Activated CD8-positive, alpha-beta T cell treated with anti-CD3 and anti-CD28 coated beads for 36 hours (primary cell): ENCODE measurements at regions not wholly inside any gene's neighbourhood (a gene's known extent, or its start where the extent isn't known, plus 50 kb on each side); places are given as distances from the start of the nearest gene placed in this dataset.
"Not testable (repeated sequence)": the region's sequence is repeated elsewhere in the genome, so short reads cannot be mapped to it uniquely, and the experiment has no call there.

Experiments
- ATAC-seq: fragments of 200-7000 bp; cut with Tn5 transposase; one replicate; pipeline ENCODE4 v1.10.0; 2021; ENCODE audit warnings: mild to moderate bottlenecking, moderate library complexity
- CTCF ChIA-PET: fragments of 350-600 bp; sonication (Branson Sonifier 250); formaldehyde crosslinking; loops from one replicate; lab custom pipeline; 2021; ENCODE audit warnings: antibody characterized with exemption; lab: Charles Lee
- POLR2A ChIA-PET: fragments of 350-600 bp; sonication (Branson Sonifier 250); formaldehyde crosslinking; loops from one replicate; lab custom pipeline; 2021; ENCODE audit warnings: antibody characterized with exemption; lab: Charles Lee
- DNase-seq: peaks from one replicate; pipeline ENCODE4 v3.0.0-alpha.2; 2020
- H3K27ac Mint-ChIP-seq: one replicate; pipeline ENCODE4 v1.8.0; 2021; ENCODE audit warnings: mild to moderate bottlenecking, mixed read lengths
- H3K27me3 Mint-ChIP-seq: one replicate; pipeline ENCODE4 v1.8.0; 2021; ENCODE audit warnings: mixed read lengths
- H3K36me3 Mint-ChIP-seq: one replicate; pipeline ENCODE4 v1.8.0; 2021; ENCODE audit warnings: low read depth, mixed read lengths
- H3K4me1 Mint-ChIP-seq: one replicate; pipeline ENCODE4 v1.8.0; 2021; ENCODE audit warnings: low read depth, mixed read lengths
- H3K4me3 Mint-ChIP-seq: one replicate; pipeline ENCODE4 v1.8.0; 2021; ENCODE audit warnings: mild to moderate bottlenecking, moderate library complexity, mixed read lengths
- H3K9me3 Mint-ChIP-seq: one replicate; pipeline ENCODE4 v1.8.0; 2021; ENCODE audit warnings: mixed read lengths
- CTCF ChIP-seq: fragments of 200-600 bp; IDR thresholded peaks from one replicate; pipeline ENCODE4 v1.8.0; 2022; ENCODE audit warnings: antibody characterized with exemption, mild to moderate bottlenecking
- intact Hi-C: fragments of 100-400 bp; cut with micrococcal nuclease; formaldehyde crosslinking; loops from one replicate; pipeline ENCODE4 v1.10.0; 2022

GRCh38 chr2:357811-358210 is 69.9 kb upstream of the ALKAL2 start:
- Mint-ChIP-seq H3K36me3 (no peaks in the 10 kb centered on the region), H3K27me3 (peaks cover 6% of the 10 kb centered on the region), H3K4me1 (no peaks in the 10 kb centered on the region), H3K9me3 (peaks cover 1% of the 10 kb centered on the region), H3K4me3 (no peak overlapping the region), H3K27ac (no peak overlapping the region)
- CTCF ChIA-PET: no interaction called here
- no peak for TF ChIP-seq CTCF
- no peak for DNase-seq
- intact Hi-C loops: no loop called here
- no peak for ATAC-seq
- POLR2A ChIA-PET: no interaction called here

GRCh38 chr2:356304-356703 is 68.4 kb upstream of the ALKAL2 start:
- intact Hi-C loops, H3K27me3 Mint-ChIP-seq, H3K27ac Mint-ChIP-seq, DNase-seq, POLR2A ChIA-PET, H3K36me3 Mint-ChIP-seq, H3K4me1 Mint-ChIP-seq, H3K9me3 Mint-ChIP-seq, ATAC-seq, H3K4me3 Mint-ChIP-seq, CTCF ChIA-PET: not testable (repeated sequence)

- ATAC-seq (no peak), DNase-seq (no peak)
- intact Hi-C loops: no loop called here
- CTCF ChIA-PET: no interaction called here
- no peaks in the 10 kb centered on the region for H3K4me1 Mint-ChIP-seq
- POLR2A ChIA-PET: no interaction called here
- peaks cover 1% of the 10 kb centered on the region for H3K9me3 Mint-ChIP-seq
- H3K27ac Mint-ChIP-seq: no peak overlapping the region
- no peak for TF ChIP-seq CTCF
- H3K4me3 Mint-ChIP-seq: no peak overlapping the region
- H3K36me3 Mint-ChIP-seq: no peaks in the 10 kb centered on the region
- H3K27me3 Mint-ChIP-seq: peaks cover 7% of the 10 kb centered on the region
Measured at GRCh38 chr2:355773-356172, 67.9 kb upstream of the ALKAL2 start.

- Mint-ChIP-seq H3K36me3 (no peaks in the 10 kb centered on the region), H3K27ac (no peak overlapping the region), H3K4me3 (no peak overlapping the region), H3K4me1 (no peaks in the 10 kb centered on the region), H3K27me3 (peaks cover 12% of the 10 kb centered on the region), H3K9me3 (no peaks in the 10 kb centered on the region)
- ChIA-PET CTCF (no interaction called here), POLR2A (no interaction called here)
- no peak for TF ChIP-seq CTCF
- no peak for DNase-seq
- intact Hi-C loops: no loop called here
- ATAC-seq: no peak
Measured at GRCh38 chr2:352696-353095, 64.8 kb upstream of the ALKAL2 start.

GRCh38 chr2:349390-349789 is 61.5 kb upstream of the ALKAL2 start:
- H3K9me3 Mint-ChIP-seq: no peaks in the 10 kb centered on the region
- H3K4me3 Mint-ChIP-seq: no peak overlapping the region
- peaks cover 14% of the 10 kb centered on the region for H3K27me3 Mint-ChIP-seq
- H3K36me3 Mint-ChIP-seq: no peaks in the 10 kb centered on the region
- H3K4me1 Mint-ChIP-seq: no peaks in the 10 kb centered on the region
- POLR2A ChIA-PET: no interaction called here
- CTCF ChIA-PET: no interaction called here
- no peak for DNase-seq
- TF ChIP-seq CTCF: no peak
- intact Hi-C loops: no loop called here
- ATAC-seq: no peak
- H3K27ac Mint-ChIP-seq: no peak overlapping the region

GRCh38 chr2:348361-348916 is 60.5 kb upstream of the ALKAL2 start:
- ATAC-seq (no peak), DNase-seq (no peak)
- POLR2A ChIA-PET: no interaction called here
- no peaks in the 10 kb centered on the region for H3K9me3 Mint-ChIP-seq
- peaks cover 14% of the 10 kb centered on the region for H3K27me3 Mint-ChIP-seq
- no peaks in the 10 kb centered on the region for H3K36me3 Mint-ChIP-seq
- intact Hi-C loops: no loop called here
- no peak overlapping the region for H3K27ac Mint-ChIP-seq
- H3K4me1 Mint-ChIP-seq: peaks cover under 1% of the 10 kb centered on the region
- no peak overlapping the region for H3K4me3 Mint-ChIP-seq
- CTCF ChIA-PET: no interaction called here
- TF ChIP-seq CTCF: no peak
